ENCODE measurements at regions not wholly inside any gene's neighbourhood (a gene's known extent, or its start where the extent isn't known, plus 50 kb on each side); places are given as distances from the start of the nearest gene placed in this dataset.

- no peak overlapping the region for H3K27ac ChIP-seq (ENCODE audit: extremely low read depth, low read depth, low read length)
- H3K9me3 ChIP-seq (ENCODE audit: control insufficient read depth, insufficient read depth, low read depth, low read length): no peaks in the 10 kb centered on the region
- TF ChIP-seq ZNF664 (tag by site-specific recombination; IDR thresholded peaks at IDR 0.05): no peak
- no peak for TF ChIP-seq TSHZ1 (tag by site-specific recombination; IDR thresholded peaks at IDR 0.05; ENCODE audit: borderline replicate concordance)
- TF ChIP-seq, protein P1, sequence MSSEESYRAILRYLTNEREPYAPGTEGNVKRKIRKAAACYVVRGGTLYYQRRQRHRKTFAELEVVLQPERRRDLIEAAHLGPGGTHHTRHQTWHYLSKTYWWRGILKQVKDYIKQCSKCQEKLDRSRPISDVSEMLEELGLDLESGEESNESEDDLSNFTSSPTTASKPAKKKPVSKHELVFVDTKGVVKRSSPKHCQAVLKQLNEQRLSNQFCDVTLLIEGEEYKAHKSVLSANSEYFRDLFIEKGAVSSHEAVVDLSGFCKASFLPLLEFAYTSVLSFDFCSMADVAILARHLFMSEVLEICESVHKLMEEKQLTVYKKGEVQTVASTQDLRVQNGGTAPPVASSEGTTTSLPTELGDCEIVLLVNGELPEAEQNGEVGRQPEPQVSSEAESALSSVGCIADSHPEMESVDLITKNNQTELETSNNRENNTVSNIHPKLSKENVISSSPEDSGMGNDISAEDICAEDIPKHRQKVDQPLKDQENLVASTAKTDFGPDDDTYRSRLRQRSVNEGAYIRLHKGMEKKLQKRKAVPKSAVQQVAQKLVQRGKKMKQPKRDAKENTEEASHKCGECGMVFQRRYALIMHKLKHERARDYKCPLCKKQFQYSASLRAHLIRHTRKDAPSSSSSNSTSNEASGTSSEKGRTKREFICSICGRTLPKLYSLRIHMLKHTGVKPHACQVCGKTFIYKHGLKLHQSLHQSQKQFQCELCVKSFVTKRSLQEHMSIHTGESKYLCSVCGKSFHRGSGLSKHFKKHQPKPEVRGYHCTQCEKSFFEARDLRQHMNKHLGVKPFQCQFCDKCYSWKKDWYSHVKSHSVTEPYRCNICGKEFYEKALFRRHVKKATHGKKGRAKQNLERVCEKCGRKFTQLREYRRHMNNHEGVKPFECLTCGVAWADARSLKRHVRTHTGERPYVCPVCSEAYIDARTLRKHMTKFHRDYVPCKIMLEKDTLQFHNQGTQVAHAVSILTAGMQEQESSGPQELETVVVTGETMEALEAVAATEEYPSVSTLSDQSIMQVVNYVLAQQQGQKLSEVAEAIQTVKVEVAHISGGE (tag by site-specific recombination; conservative IDR thresholded peaks at IDR 0.05; ENCODE audit: low read depth): no peak
- no peak for TF ChIP-seq ZNF692 (tag by site-specific recombination; IDR thresholded peaks at IDR 0.05)
- no peak overlapping the region for H3K4me3 ChIP-seq (ENCODE audit: low read depth, low read length)
- no peaks in the 10 kb centered on the region for H3K36me3 ChIP-seq (ENCODE audit: control insufficient read depth in 2 of 2, insufficient read depth in 1 of 2, low read length in 2 of 2)
- CTCF ChIA-PET: no interaction called here
- no peaks in the 10 kb centered on the region for H3K4me1 ChIP-seq (ENCODE audit: control insufficient read depth, insufficient read depth, low read length)
- POLR2A ChIA-PET: no interaction called here
Observed at GRCh38 chr6:105588123-105588710, 185.3 kb upstream of the PREP start.

DNA sequence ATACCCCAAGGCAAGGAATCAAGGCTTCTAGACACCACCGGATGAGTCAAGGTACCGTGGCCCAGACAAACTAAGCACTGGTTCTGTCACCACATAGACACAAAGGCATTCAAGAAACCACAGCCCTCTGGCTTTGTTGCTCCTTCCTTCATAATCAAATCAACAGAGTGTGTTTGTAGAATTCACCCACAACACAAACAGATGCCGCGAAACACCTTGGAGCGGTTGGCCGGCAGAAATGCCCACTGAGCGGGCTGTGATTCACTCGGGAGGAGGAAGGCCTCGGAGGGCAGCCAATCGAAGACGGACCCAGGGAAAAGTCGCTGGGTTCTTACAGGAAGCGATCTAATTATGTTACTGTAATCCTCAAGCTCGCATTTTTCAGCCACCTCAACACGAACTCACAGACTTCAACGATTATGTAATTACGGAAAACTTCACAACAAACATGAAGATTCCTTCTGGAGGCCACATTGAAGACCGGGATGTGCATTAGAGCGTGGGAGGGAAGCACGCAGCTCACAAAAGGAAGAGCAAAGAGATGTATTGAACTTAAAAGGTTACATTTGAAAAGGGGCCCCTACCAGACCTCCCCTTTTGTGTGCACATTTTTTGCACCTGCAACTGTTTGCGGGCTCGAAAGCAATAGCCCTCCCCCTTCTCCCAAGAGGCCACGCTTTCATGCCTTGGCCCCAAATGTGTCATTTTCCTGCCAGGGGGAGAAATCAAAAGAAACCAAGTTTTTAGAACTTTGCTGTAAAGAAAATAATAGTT, 184.7 kb upstream of the PREP start:
- no peaks in the 10 kb centered on the region for H3K36me3 ChIP-seq (ENCODE audit: control insufficient read depth in 2 of 2, insufficient read depth in 1 of 2, low read length in 2 of 2)
- H3K4me1 ChIP-seq (ENCODE audit: control insufficient read depth, insufficient read depth, low read length): no peaks in the 10 kb centered on the region
- TF ChIP-seq ZNF645 (tag by site-specific recombination; IDR thresholded peaks at IDR 0.05) (no peak), ZBTB48 (tag by site-specific recombination; IDR thresholded peaks at IDR 0.05) (no peak), HOXD13 (CRISPR knock-in tag; IDR thresholded peaks at IDR 0.05; ENCODE audit: borderline replicate concordance) (no peak), YY2 (tag by site-specific recombination; IDR thresholded peaks at IDR 0.05) (no peak), ZNF223 (tag by site-specific recombination; IDR thresholded peaks at IDR 0.05) (no peak), ZNF585B (tag by site-specific recombination; IDR thresholded peaks at IDR 0.05) (no peak), ZFP37 (tag by site-specific recombination; IDR thresholded peaks at IDR 0.05) (no peak), ZNF792 (tag by site-specific recombination; IDR thresholded peaks at IDR 0.05) (no peak), ZNF221 (tag by site-specific recombination; IDR thresholded peaks at IDR 0.05; ENCODE audit: borderline replicate concordance) (no peak), PBX3 (CRISPR knock-in tag; IDR thresholded peaks at IDR 0.05) (no peak), ZNF48 (tag by site-specific recombination; IDR thresholded peaks at IDR 0.05) (no peak)
- POLR2A ChIA-PET: no interaction called here
- H3K9me3 ChIP-seq (ENCODE audit: control insufficient read depth, insufficient read depth, low read depth, low read length): no peaks in the 10 kb centered on the region
- no peak overlapping the region for H3K4me3 ChIP-seq (ENCODE audit: low read depth, low read length)
- CTCF ChIA-PET: no interaction called here
- no peak overlapping the region for H3K27ac ChIP-seq (ENCODE audit: extremely low read depth, low read depth, low read length)
